GM12874 (cell line): ENCODE measurements at regions not wholly inside any gene's neighbourhood (a gene's known extent, or its start where the extent isn't known, plus 50 kb on each side); places are given as distances from the start of the nearest gene placed in this dataset.

ENCODE experiments used
- CTCF ChIP-seq: IDR thresholded peaks from 2 replicates; pipeline ENCODE4 v1.5.1; 2011; ENCODE audit warnings: low read depth, mild to moderate bottlenecking, control low read depth, low read length, moderate library complexity; ENCODE audit not compliant: insufficient read depth

GRCh38 chrX:51404445-51404844 lies 71.8 kb downstream of the NUDT10 start:
- TF ChIP-seq CTCF: no peak

GRCh38 chrX:51395810-51396728 lies 63.4 kb downstream of the NUDT10 start:
- TF ChIP-seq CTCF: no peak

GRCh38 chrX:51395480-51395809 lies 62.8 kb downstream of the NUDT10 start:
- TF ChIP-seq CTCF: no peak
